ENCODE measurements at regions not wholly inside any gene's neighbourhood (a gene's known extent, or its start where the extent isn't known, plus 50 kb on each side); places are given as distances from the start of the nearest gene placed in this dataset.

DNA sequence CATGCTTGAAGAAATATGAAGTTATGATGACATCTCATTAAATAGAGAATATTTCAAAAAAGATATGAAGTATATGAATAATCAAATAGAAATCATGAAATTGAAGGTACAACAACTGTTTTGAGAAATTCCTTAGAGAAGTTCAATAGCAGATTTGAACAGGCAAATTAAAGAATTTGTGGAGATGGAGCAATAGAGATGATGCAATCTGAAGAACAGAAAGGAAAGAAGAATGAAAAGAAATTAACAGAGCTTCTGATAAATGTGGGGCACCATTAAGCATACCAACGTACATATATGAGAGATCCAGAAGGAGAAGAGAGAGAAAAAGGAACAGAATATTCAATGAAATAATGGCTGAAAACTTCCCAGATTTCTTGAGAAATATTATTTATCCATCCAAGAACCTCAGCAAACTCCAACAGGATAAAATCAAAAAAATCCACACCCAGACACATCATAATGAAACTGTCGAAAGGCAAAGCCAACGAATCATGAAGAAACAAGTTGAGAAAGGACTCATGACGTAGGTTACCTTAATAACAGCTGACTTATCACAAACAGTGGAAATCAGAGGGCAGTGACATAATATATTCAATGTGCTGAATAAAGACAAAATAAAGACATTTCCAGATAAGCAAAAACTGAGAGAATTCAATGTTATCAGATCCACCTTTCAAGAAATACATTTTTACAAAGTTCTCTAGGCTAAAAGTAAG lies 297.2 kb upstream of the TARS1 start:
- Histone ChIP-seq H3K79me2 (ENCODE audit: low read length) (no peaks in the 10 kb centered on the region), H3K9me3 (ENCODE audit: low read length) (no peaks in the 10 kb centered on the region), H3K36me3 (ENCODE audit: low read depth, low read length) (no peaks in the 10 kb centered on the region), H3K27me3 (ENCODE audit: low read length) (no peaks in the 10 kb centered on the region), H3K27ac (ENCODE audit: low read length) (no peak overlapping the region), H3K9me2 (replicated peaks; ENCODE audit: low read length) (no peaks in the 10 kb centered on the region), H3K4me3 (ENCODE audit: low read length) (no peak overlapping the region), H2AFZ (ENCODE audit: low read length) (no peak overlapping the region), H3K4me2 (ENCODE audit: low read length) (no peak overlapping the region), H3F3A (ENCODE audit: low read length, unreplicated experiment) (peaks cover 8% of the 10 kb centered on the region), H3K9ac (ENCODE audit: low read length) (no peak overlapping the region), H3K4me1 (ENCODE audit: insufficient read depth, low read length) (peaks cover 29% of the 10 kb centered on the region), H4K20me1 (ENCODE audit: low read length) (no peaks in the 10 kb centered on the region)
- CTCF ChIA-PET, result no interaction called here
- POLR2A ChIA-PET (ENCODE audit: unreplicated experiment), result no interaction called here
- TF ChIP-seq EZH2phosphoT487 (IDR thresholded peaks at IDR 0.05; ENCODE audit: borderline replicate concordance, low read length), result no peak
- TF ChIP-seq, protein P1, sequence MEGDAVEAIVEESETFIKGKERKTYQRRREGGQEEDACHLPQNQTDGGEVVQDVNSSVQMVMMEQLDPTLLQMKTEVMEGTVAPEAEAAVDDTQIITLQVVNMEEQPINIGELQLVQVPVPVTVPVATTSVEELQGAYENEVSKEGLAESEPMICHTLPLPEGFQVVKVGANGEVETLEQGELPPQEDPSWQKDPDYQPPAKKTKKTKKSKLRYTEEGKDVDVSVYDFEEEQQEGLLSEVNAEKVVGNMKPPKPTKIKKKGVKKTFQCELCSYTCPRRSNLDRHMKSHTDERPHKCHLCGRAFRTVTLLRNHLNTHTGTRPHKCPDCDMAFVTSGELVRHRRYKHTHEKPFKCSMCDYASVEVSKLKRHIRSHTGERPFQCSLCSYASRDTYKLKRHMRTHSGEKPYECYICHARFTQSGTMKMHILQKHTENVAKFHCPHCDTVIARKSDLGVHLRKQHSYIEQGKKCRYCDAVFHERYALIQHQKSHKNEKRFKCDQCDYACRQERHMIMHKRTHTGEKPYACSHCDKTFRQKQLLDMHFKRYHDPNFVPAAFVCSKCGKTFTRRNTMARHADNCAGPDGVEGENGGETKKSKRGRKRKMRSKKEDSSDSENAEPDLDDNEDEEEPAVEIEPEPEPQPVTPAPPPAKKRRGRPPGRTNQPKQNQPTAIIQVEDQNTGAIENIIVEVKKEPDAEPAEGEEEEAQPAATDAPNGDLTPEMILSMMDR (conservative IDR thresholded peaks at IDR 0.05; ENCODE audit: low read depth, low read length), result no peak
- no peak for TF ChIP-seq EZH2 (IDR thresholded peaks at IDR 0.05; ENCODE audit: low read length, unreplicated experiment)
- ATAC-seq (no peak), DNase-seq (no peak)
- no TSS peak for BruUV-seq (replicated peaks)
- intact Hi-C loops (cut with micrococcal nuclease), result no loop called here

DNA sequence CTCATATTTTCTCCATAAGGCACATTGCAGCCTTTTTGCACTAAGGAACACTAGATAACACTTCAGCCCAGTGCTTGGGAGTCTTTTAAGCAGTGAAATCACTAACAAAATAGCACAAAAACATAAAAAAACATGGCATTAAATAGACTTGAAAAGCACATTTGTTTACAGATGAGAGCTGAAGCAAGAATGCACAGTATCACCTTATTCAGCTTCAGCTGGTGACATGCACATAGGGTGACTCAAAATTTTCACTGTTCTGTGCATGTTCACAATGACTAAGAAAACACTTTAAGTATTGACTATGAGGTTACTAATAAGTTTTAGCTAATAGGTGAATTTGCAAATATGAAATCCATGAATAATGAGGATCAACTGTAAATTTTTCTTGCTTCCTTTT lies 293.9 kb upstream of the TARS1 start:
- Histone ChIP-seq H4K20me1 (ENCODE audit: low read length) (no peaks in the 10 kb centered on the region), H3K9ac (ENCODE audit: low read length) (no peak overlapping the region; the same call in 1 of the 2 replicates), H3K4me3 (ENCODE audit: low read length) (no peak overlapping the region), H3K9me3 (ENCODE audit: low read length) (no peaks in the 10 kb centered on the region), H3K79me2 (ENCODE audit: low read length) (no peaks in the 10 kb centered on the region), H3K27ac (ENCODE audit: low read length) (peak overlapping the region; percentile 93), H3K9me2 (replicated peaks; ENCODE audit: low read length) (no peaks in the 10 kb centered on the region), H3K4me1 (ENCODE audit: insufficient read depth, low read length) (peaks cover 38% of the 10 kb centered on the region), H2AFZ (ENCODE audit: low read length) (no peak overlapping the region), H3K36me3 (ENCODE audit: low read depth, low read length) (no peaks in the 10 kb centered on the region), H3F3A (ENCODE audit: low read length, unreplicated experiment) (peaks cover 8% of the 10 kb centered on the region), H3K4me2 (ENCODE audit: low read length) (peak overlapping the region; percentile 68), H3K27me3 (ENCODE audit: low read length) (no peaks in the 10 kb centered on the region)
- TF ChIP-seq EZH2 (IDR thresholded peaks at IDR 0.05; ENCODE audit: low read length, unreplicated experiment) (no peak), EZH2phosphoT487 (IDR thresholded peaks at IDR 0.05; ENCODE audit: borderline replicate concordance, low read length) (no peak)
- TF ChIP-seq, protein P1 (conservative IDR thresholded peaks at IDR 0.05; ENCODE audit: low read depth, low read length), result no peak
- CTCF ChIA-PET, result no interaction called here
- DNase-seq (peak; percentile 74), ATAC-seq (peak; percentile 47)
- intact Hi-C loops (cut with micrococcal nuclease), result no loop called here
- BruUV-seq (replicated peaks), result no TSS peak
- POLR2A ChIA-PET (ENCODE audit: unreplicated experiment), result interaction anchor here (0.6 to 1.2 kb wide), 4 partner anchors 97 to 377 kb away, joined by 3 to 5 read pairs (median 4); no protein-coding TSS in a partner anchor

DNA sequence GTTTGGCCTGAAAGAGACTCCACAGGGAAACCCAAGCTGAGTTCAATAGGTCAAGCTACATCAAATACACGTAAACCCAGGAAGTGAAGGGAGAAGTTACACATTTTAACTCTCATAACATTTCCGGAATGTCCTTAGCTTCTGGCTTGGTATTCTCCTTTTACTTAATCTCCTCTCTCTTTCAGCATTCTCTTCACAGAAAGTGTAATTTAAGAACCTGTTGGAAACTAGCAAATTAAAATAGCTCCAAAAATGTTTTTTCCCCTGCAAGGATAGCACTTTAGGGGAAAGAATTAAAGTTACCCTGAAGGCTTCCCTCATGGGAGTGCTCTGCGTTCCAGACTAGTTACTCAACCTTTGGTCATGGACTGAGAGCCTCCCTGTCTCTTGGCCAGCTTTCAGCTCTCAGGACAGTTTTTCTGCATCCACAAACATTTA lies 292.7 kb upstream of the TARS1 start:
- H3F3A ChIP-seq (ENCODE audit: low read length, unreplicated experiment), result peaks cover 8% of the 10 kb centered on the region
- no peak for TF ChIP-seq EZH2 (IDR thresholded peaks at IDR 0.05; ENCODE audit: low read length, unreplicated experiment)
- TF ChIP-seq, protein P1 (conservative IDR thresholded peaks at IDR 0.05; ENCODE audit: low read depth, low read length), result no peak
- TF ChIP-seq EZH2phosphoT487 (IDR thresholded peaks at IDR 0.05; ENCODE audit: borderline replicate concordance, low read length), result no peak
- H2AFZ ChIP-seq (ENCODE audit: low read length), result peak overlapping the region; percentile 58
- H3K4me3 ChIP-seq (ENCODE audit: low read length), result peak overlapping the region; percentile 23; the same call in 1 of the 2 replicates
- ATAC-seq (peak; percentile 97), DNase-seq (peak; percentile 93)
- peak overlapping the region; percentile 68 for H3K4me2 ChIP-seq (ENCODE audit: low read length)
- intact Hi-C loops (cut with micrococcal nuclease), result no loop called here
- H3K27me3 ChIP-seq (ENCODE audit: low read length), result no peaks in the 10 kb centered on the region
- H3K79me2 ChIP-seq (ENCODE audit: low read length), result no peaks in the 10 kb centered on the region
- ChIA-PET CTCF (no interaction called here), POLR2A (ENCODE audit: unreplicated experiment) (interaction anchor here (0.6 to 1.2 kb wide), 2 partner anchors 98 to 708 kb away, joined by 3 to 5 read pairs; no protein-coding TSS in a partner anchor)
- peak overlapping the region; percentile 58 for H3K9ac ChIP-seq (ENCODE audit: low read length)
- H3K27ac ChIP-seq (ENCODE audit: low read length), result peak overlapping the region; percentile 93
- BruUV-seq (replicated peaks), result no TSS peak
- H4K20me1 ChIP-seq (ENCODE audit: low read length), result no peaks in the 10 kb centered on the region
- peaks cover 38% of the 10 kb centered on the region for H3K4me1 ChIP-seq (ENCODE audit: insufficient read depth, low read length)
- no peaks in the 10 kb centered on the region for H3K9me3 ChIP-seq (ENCODE audit: low read length)
- H3K36me3 ChIP-seq (ENCODE audit: low read depth, low read length), result no peaks in the 10 kb centered on the region
- H3K9me2 ChIP-seq (replicated peaks; ENCODE audit: low read length), result no peaks in the 10 kb centered on the region

All from PC-3 (cell line).